ENCODE measurements at regions not wholly inside any gene's neighbourhood (a gene's known extent, or its start where the extent isn't known, plus 50 kb on each side); places are given as distances from the start of the nearest gene placed in this dataset.

GRCh38 chr11:19589567-19590260 is 122.9 kb upstream of the NAV2 start:
- no peak for TF ChIP-seq CTCF (IDR thresholded peaks at IDR 0.05; ENCODE audit: insufficient read depth, low read length)

GRCh38 chr11:19587979-19588378 is 124.7 kb upstream of the NAV2 start:
- no peak for TF ChIP-seq CTCF (IDR thresholded peaks at IDR 0.05; ENCODE audit: insufficient read depth, low read length)
- no peak overlapping the region for H3K4me3 ChIP-seq (ENCODE audit: low read depth, low read length)
- no peak for DNase-seq (ENCODE audit: low read depth)

More at GRCh38 chr11:19589567-19590260, 122.9 kb upstream of the NAV2 start:
- no peak for DNase-seq (ENCODE audit: low read depth)
- no peak overlapping the region for H3K4me3 ChIP-seq (ENCODE audit: low read depth, low read length)

GRCh38 chr11:19580646-19581045 is 132.0 kb upstream of the NAV2 start:
- H3K4me3 ChIP-seq (ENCODE audit: low read depth, low read length), result no peak overlapping the region
- no peak for TF ChIP-seq CTCF (IDR thresholded peaks at IDR 0.05; ENCODE audit: insufficient read depth, low read length)
- DNase-seq (ENCODE audit: low read depth), result no peak

- DNase-seq (ENCODE audit: low read depth), result no peak
- no peak overlapping the region for H3K4me3 ChIP-seq (ENCODE audit: low read depth, low read length)
These were observed 132.7 kb upstream of the NAV2 start for GRCh38 chr11:19579957-19580356.

GRCh38 chr11:19578871-19579270 is 133.8 kb upstream of the NAV2 start:
- H3K4me3 ChIP-seq (ENCODE audit: low read depth, low read length), result no peak overlapping the region
- DNase-seq (ENCODE audit: low read depth), result no peak
- TF ChIP-seq CTCF (IDR thresholded peaks at IDR 0.05; ENCODE audit: insufficient read depth, low read length), result no peak

More at GRCh38 chr11:19579957-19580356, 132.7 kb upstream of the NAV2 start:
- no peak for TF ChIP-seq CTCF (IDR thresholded peaks at IDR 0.05; ENCODE audit: insufficient read depth, low read length)

GRCh38 chr11:19577976-19578619 is 134.5 kb upstream of the NAV2 start:
- peak overlapping the region; percentile 15 for H3K4me3 ChIP-seq (ENCODE audit: low read depth, low read length)
- peak; percentile 87 for DNase-seq (ENCODE audit: low read depth)
- TF ChIP-seq CTCF (IDR thresholded peaks at IDR 0.05; ENCODE audit: insufficient read depth, low read length), result no peak
